Colonic mucosa (tissue), 4 donors: ENCODE measurements at regions not wholly inside any gene's neighbourhood (a gene's known extent, or its start where the extent isn't known, plus 50 kb on each side); places are given as distances from the start of the nearest gene placed in this dataset.

Experiments used
- DNase-seq: peaks from one replicate; pipeline ENCODE4 v3.0.0-alpha.2; 2020
- H3K27ac ChIP-seq: fragments of 200-600 bp; one replicate; pipeline ENCODE4 v1.8.0; 2021
- H3K27me3 ChIP-seq: fragments of 200-600 bp; one replicate; pipeline ENCODE4 v1.8.0; 2021
- H3K36me3 ChIP-seq: fragments of 200-600 bp; one replicate; pipeline ENCODE4 v1.8.0; 2021
- H3K4me1 ChIP-seq: fragments of 200-600 bp; one replicate; pipeline ENCODE4 v1.8.0; 2021; ENCODE audit warnings: mild to moderate bottlenecking
- H3K4me3 ChIP-seq: fragments of 200-600 bp; one replicate; pipeline ENCODE4 v1.8.0; 2021
- H3K9ac ChIP-seq, 2 donors: one replicate each; pipeline ENCODE4 v1.7.0; 2013; ENCODE audit warnings: control low read depth in 2 of 2, low read depth in 2 of 2, low read length in 2 of 2
- H3K9me3 ChIP-seq: fragments of 200-600 bp; one replicate; pipeline ENCODE4 v1.8.0; 2021
- intact Hi-C: fragments of 100-400 bp; cut with DNase I; formaldehyde crosslinking; loops from one replicate; pipeline ENCODE4 v1.14.1; 2022
- TF ChIP-seq, protein P1 (sequence below): fragments of 200-600 bp; IDR thresholded peaks from one replicate; pipeline ENCODE4 v1.8.0; 2022; ENCODE audit warnings: antibody characterized with exemption, mild to moderate bottlenecking
- donor health status: healthy.
- donor health status: DM: no; HTN: no; CAD: no.
- donor health status: DM: no; HTN: no; CAD: no.

DNA sequence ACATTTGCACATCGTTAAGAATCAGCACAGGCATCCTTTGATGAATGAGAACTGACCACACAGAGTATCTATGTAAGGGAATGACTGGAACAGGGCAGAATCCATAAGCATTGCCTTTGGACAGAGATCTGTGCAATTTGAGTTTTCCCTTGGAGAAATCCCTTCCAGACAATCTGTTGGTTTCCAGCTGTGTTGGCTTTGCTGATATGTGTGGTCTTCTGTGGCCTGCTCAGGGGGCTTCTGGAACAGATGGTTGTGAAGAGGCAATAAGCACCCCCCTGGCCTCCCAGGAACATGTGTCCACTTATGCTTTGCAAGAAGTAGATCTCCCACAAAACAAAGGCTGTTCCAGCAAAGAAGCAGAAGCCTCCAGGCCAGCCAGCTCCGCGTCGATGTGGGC, 111.4 kb upstream of the TMEM132C start:
- H3K4me3 ChIP-seq = no peak overlapping the region
- H3K9me3 ChIP-seq = no peaks in the 10 kb centered on the region
- no peak overlapping the region for H3K9ac ChIP-seq
- intact Hi-C loops = no loop called here
- no peak for DNase-seq
- H3K27ac ChIP-seq = no peak overlapping the region
- H3K36me3 ChIP-seq = no peaks in the 10 kb centered on the region
- no peaks in the 10 kb centered on the region for H3K4me1 ChIP-seq
- TF ChIP-seq, protein P1, sequence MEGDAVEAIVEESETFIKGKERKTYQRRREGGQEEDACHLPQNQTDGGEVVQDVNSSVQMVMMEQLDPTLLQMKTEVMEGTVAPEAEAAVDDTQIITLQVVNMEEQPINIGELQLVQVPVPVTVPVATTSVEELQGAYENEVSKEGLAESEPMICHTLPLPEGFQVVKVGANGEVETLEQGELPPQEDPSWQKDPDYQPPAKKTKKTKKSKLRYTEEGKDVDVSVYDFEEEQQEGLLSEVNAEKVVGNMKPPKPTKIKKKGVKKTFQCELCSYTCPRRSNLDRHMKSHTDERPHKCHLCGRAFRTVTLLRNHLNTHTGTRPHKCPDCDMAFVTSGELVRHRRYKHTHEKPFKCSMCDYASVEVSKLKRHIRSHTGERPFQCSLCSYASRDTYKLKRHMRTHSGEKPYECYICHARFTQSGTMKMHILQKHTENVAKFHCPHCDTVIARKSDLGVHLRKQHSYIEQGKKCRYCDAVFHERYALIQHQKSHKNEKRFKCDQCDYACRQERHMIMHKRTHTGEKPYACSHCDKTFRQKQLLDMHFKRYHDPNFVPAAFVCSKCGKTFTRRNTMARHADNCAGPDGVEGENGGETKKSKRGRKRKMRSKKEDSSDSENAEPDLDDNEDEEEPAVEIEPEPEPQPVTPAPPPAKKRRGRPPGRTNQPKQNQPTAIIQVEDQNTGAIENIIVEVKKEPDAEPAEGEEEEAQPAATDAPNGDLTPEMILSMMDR = no peak
- H3K27me3 ChIP-seq = no peaks in the 10 kb centered on the region

DNA sequence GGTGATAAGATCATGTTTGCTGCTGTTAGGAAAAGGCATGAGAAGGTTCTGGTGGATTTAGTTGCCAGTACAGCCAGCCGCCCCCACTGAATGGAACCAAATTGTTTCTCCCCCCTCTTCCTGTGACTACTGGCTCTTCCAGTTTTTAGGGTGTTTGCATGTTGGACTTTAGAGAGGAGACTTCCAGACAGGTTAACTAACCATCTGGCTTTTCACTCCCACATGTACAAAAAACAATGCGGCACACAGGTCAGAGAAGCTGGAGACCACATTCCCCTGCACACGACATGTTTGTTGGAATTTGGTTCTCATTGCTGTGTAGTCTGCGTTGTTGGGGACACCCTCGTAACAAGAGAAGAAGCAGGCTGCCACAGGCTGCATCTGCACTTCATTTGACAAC, 103.9 kb upstream of the TMEM132C start:
- Histone ChIP-seq H3K36me3 (no peaks in the 10 kb centered on the region), H3K27ac (no peak overlapping the region), H3K9me3 (no peaks in the 10 kb centered on the region), H3K4me3 (no peak overlapping the region), H3K4me1 (no peaks in the 10 kb centered on the region), H3K27me3 (no peaks in the 10 kb centered on the region), H3K9ac (no peak overlapping the region)
- TF ChIP-seq, protein P1 = no peak
- DNase-seq = no peak
- intact Hi-C loops = no loop called here

DNA sequence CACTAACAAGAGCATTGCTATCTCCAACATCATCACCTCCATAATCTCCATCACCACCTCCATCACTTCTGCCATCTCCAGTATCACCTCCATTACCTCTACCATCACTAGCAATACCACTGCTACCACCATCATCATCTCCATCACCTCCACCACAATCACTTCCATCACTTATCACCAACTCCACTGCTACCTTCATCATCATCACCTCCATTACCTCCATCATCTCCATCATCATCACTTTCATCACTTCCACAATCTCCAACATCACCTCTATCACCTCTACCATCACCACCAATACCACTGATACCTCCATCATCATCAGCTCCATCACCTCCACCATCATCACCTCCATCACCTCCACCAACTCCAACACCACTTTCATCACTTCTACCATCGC, 102.4 kb upstream of the TMEM132C start:
- no peaks in the 10 kb centered on the region for H3K27me3 ChIP-seq
- H3K4me1 ChIP-seq = no peaks in the 10 kb centered on the region
- no peak overlapping the region for H3K4me3 ChIP-seq
- TF ChIP-seq, protein P1 = no peak
- no peak for DNase-seq
- H3K27ac ChIP-seq = no peak overlapping the region
- intact Hi-C loops = no loop called here
- no peaks in the 10 kb centered on the region for H3K36me3 ChIP-seq
- no peaks in the 10 kb centered on the region for H3K9me3 ChIP-seq
- no peak overlapping the region for H3K9ac ChIP-seq

DNA sequence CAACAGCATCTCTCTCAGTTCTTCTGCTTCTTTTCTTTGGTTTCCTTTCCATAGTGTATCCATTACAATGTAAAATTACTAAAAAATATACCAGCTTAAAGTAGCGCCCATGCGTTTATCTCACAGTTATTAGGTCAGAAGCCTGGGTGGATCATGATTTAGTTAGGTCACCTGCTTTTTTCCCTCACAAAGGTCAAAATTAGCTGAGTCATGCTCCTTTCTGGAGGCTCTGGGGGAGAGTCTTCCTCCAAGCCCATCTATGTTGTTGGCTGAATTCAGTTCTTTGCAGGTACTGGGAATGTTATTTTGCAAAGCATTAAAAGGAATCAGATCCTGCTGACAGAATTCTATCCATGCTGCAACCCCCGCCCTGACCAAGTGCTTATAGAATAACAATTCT, 101.6 kb upstream of the TMEM132C start:
- no peak overlapping the region for H3K27ac ChIP-seq
- TF ChIP-seq, protein P1 = no peak
- H3K27me3 ChIP-seq = no peaks in the 10 kb centered on the region
- no peaks in the 10 kb centered on the region for H3K9me3 ChIP-seq
- H3K4me1 ChIP-seq = no peaks in the 10 kb centered on the region
- H3K9ac ChIP-seq = no peak overlapping the region
- no peak for DNase-seq
- intact Hi-C loops = no loop called here
- H3K4me3 ChIP-seq = no peak overlapping the region
- no peaks in the 10 kb centered on the region for H3K36me3 ChIP-seq

DNA sequence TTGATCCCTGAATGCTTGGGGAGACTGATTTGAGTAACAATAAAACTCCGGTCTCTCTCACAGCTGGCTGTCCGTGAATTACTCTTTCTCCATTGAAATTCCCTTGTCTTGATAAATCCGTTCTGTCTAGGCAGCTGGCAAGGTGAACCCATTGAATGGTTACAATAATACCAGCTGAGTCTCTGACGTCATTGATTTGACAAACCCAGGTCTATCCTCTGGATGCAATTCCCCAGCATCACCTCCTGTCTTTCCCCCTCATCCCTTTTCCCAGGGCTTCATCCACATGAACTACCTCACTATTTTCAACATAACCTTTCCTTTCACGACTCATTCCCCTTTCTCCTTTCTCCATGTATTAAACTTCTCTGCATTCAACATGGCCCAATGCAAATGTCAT, 98.7 kb upstream of the TMEM132C start:
- Histone ChIP-seq H3K27ac (no peak overlapping the region), H3K27me3 (no peaks in the 10 kb centered on the region), H3K4me3 (no peak overlapping the region), H3K9me3 (no peaks in the 10 kb centered on the region), H3K4me1 (no peaks in the 10 kb centered on the region), H3K9ac (no peak overlapping the region), H3K36me3 (no peaks in the 10 kb centered on the region)
- DNase-seq = no peak
- intact Hi-C loops = no loop called here
- TF ChIP-seq, protein P1 = no peak

DNA sequence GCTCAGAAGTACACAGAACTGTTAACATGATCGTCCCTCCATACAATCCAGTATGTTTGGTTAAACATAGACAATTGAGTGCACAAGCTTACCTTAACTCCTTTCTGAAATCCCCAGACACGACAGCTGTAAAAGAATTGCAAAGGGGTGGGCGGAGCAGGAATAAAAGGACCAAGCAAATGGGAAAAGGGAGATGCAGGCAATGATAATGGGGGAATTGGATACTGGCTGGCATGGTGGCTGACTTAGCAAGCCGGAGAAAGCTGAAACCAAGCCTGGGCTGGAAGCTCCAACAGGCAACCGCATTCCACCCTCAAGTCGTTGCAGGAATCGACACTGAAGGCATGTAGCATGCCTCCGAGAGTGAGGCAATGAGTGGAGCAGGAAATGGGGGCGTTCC, 96.8 kb upstream of the TMEM132C start:
- Histone ChIP-seq H3K9me3 (no peaks in the 10 kb centered on the region), H3K36me3 (no peaks in the 10 kb centered on the region), H3K27ac (no peak overlapping the region), H3K27me3 (no peaks in the 10 kb centered on the region), H3K4me1 (no peaks in the 10 kb centered on the region), H3K9ac (no peak overlapping the region), H3K4me3 (no peak overlapping the region)
- no peak for DNase-seq
- intact Hi-C loops = no loop called here
- TF ChIP-seq, protein P1 = no peak
